ENCODE measurements at regions not wholly inside any gene's neighbourhood (a gene's known extent, or its start where the extent isn't known, plus 50 kb on each side); places are given as distances from the start of the nearest gene placed in this dataset.
"Not testable (repeated sequence)": the region's sequence is repeated elsewhere in the genome, so short reads cannot be mapped to it uniquely, and the experiment has no call there.

DNA sequence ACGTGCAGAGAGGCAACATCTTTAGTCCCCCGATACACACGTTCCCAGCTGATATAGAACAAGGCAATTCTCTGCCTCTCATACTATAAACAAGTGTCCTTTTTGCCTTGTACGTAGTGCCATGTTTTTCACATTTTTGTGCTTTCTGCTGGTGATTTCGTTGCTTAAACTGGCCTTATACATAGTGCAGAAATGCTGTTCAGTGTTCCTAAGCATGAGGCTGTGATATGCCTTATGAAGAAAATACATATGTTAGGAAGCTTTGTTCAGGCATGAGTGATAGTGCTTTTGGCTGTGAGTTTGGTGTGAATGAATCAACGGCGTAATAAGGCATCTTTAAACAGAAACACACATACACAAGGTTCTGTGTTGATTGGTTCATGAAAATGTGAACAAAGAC, 77.2 kb downstream of the KATNIP start:
- H3K9me3 ChIP-seq (replicated peaks; ENCODE audit: low read length) = no peaks in the 10 kb centered on the region
- H3K36me3 ChIP-seq (ENCODE audit: insufficient read depth, low read length) = no peaks in the 10 kb centered on the region
- H3K4me2 ChIP-seq (ENCODE audit: low read length) = no peak overlapping the region
- no peak overlapping the region for H3K4me3 ChIP-seq (ENCODE audit: low read length)
- H3K27me3 ChIP-seq (ENCODE audit: control insufficient read depth, insufficient read depth, low read length) = no peaks in the 10 kb centered on the region
- no peaks in the 10 kb centered on the region for H3K4me1 ChIP-seq (ENCODE audit: control insufficient read depth, insufficient read depth, low read length)
- H3K9ac ChIP-seq (ENCODE audit: low read depth, low read length) = no peak overlapping the region

DNA sequence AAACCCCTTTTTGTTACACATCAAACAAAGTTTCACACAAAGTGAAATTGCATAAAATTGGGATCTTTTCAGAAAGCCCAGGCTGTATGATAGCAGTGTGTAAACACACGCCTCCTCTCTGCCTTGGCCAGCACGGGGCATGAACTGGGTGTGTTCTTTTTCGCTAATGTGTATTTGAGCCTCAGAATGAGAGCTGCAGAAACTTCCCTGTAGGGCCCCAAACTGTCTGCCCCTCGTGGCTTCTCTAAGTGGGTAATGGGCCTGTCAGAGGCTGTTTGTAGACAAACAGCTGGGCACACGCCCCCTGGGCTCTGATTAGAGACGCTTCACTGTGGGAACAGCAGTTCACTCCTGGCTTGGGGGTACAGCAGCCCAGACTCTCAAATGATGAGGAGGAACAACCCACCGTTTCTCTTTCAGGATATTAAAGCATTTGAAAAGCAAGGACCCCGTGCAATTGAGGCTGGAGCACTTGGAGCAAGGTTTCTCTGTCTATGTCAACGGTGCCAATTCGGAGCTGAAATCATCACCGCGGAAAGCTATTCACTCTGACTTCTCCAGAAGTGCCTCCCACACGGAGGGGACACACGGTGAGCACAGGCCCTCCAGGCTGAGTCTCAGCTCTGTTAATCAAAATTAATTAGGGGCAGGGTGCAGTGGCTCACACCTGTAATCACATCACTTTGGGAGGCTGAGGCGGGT, 78.4 kb downstream of the KATNIP start:
- Histone ChIP-seq H3K4me1 (ENCODE audit: control insufficient read depth, insufficient read depth, low read length) (no peaks in the 10 kb centered on the region), H3K9me3 (replicated peaks; ENCODE audit: low read length) (no peaks in the 10 kb centered on the region), H3K4me2 (ENCODE audit: low read length) (no peak overlapping the region), H3K36me3 (ENCODE audit: insufficient read depth, low read length) (no peaks in the 10 kb centered on the region), H3K27me3 (ENCODE audit: control insufficient read depth, insufficient read depth, low read length) (no peaks in the 10 kb centered on the region), H3K4me3 (ENCODE audit: low read length) (no peak overlapping the region), H3K9ac (ENCODE audit: low read depth, low read length) (no peak overlapping the region)

DNA sequence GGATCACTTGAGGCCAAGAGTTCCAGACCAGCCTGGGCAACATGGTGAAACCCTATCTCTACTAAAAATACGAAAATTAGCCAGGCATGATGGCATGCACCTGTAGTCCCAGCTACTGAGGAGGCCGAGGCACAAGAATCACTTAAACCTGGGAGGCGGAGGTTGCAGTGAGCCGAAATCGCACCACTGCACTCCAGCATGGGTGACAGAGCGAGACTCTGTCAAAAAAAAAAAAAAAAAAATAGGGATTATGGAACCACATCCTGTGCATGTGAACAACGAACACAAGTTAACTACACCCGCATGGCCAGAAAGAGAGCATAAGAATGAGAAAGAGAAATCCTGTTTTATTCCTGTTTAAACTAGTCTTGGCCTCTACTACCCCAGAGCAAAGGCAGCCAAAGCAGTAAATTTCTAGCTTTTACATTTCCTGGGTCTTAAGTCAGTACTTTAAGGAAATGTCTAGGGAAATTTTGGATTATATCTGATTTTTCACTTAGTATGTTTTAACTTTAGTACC, 79.1 kb downstream of the KATNIP start:
- not testable (repeated sequence) for H3K4me2 ChIP-seq (ENCODE audit: low read length); H3K36me3 ChIP-seq (ENCODE audit: insufficient read depth, low read length); H3K27me3 ChIP-seq (ENCODE audit: control insufficient read depth, insufficient read depth, low read length); H3K4me3 ChIP-seq (ENCODE audit: low read length); H3K9me3 ChIP-seq (replicated peaks; ENCODE audit: low read length); H3K9ac ChIP-seq (ENCODE audit: low read depth, low read length); H3K4me1 ChIP-seq (ENCODE audit: control insufficient read depth, insufficient read depth, low read length)

DNA sequence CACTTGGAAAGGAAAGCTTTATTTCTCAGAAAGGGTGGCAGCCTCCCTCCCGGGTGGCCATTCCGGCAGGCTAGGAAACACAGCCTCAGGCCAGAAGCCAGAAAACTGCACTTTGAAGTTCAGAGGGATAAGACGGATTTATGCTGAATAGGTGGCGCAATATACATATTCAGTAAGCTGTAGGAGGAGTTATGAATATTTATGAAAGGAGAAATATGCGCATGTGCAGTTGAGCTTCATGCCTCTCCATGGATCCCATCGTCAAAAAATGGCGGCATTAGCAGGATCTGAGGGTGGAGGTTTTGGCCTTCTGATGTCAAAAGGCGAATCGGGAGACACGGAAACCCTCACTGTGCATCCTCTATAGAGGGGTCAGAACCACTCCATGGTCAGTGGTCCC, 82.3 kb downstream of the KATNIP start:
- Histone ChIP-seq H3K36me3 (ENCODE audit: insufficient read depth, low read length) (no peaks in the 10 kb centered on the region), H3K4me1 (ENCODE audit: control insufficient read depth, insufficient read depth, low read length) (no peaks in the 10 kb centered on the region), H3K4me2 (ENCODE audit: low read length) (no peak overlapping the region), H3K4me3 (ENCODE audit: low read length) (no peak overlapping the region), H3K9ac (ENCODE audit: low read depth, low read length) (no peak overlapping the region), H3K27me3 (ENCODE audit: control insufficient read depth, insufficient read depth, low read length) (no peaks in the 10 kb centered on the region), H3K9me3 (replicated peaks; ENCODE audit: low read length) (no peaks in the 10 kb centered on the region)

DNA sequence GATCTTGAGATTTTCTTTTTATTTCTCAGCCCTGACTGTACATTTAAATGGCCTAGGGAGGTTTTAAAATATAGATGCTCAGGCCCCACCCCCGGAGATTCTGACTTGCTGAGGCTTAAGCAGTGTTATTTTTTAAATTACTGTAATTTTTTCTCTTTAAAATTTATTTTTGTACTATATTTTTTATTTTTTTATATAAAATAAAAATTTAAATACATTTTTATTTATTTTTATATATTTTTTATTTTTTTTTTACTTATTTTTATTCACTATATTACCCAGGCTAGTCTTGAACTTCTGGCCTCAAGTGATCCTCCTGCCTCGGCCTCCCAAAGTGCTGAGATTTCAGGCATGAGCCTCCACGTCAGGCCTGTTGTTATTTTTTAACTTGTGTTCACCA, 83.3 kb downstream of the KATNIP start:
- Histone ChIP-seq H3K4me3 (ENCODE audit: low read length) (no peak overlapping the region), H3K4me2 (ENCODE audit: low read length) (no peak overlapping the region), H3K9me3 (replicated peaks; ENCODE audit: low read length) (no peaks in the 10 kb centered on the region), H3K9ac (ENCODE audit: low read depth, low read length) (no peak overlapping the region), H3K36me3 (ENCODE audit: insufficient read depth, low read length) (no peaks in the 10 kb centered on the region), H3K4me1 (ENCODE audit: control insufficient read depth, insufficient read depth, low read length) (no peaks in the 10 kb centered on the region), H3K27me3 (ENCODE audit: control insufficient read depth, insufficient read depth, low read length) (no peaks in the 10 kb centered on the region)

DNA sequence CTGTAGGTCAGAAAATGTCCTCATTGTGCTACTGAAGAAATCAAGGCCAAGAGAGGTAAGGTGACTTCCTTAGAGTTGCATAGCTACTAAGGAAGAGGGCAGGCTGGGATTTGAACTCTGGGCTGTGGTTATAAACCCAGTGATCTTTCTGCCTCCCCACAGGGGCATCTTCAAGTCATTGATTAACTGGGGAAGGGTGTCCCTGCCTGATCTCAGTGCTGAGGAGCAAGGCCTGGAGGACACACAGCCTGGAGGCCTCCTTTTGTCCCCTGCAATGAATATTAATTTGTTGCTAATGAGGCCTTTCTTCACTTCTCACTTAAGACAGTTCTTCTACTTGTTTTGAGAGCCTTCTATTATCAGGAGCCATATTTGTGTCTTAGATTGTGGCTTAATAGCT, 83.8 kb downstream of the KATNIP start:
- no peaks in the 10 kb centered on the region for H3K36me3 ChIP-seq (ENCODE audit: insufficient read depth, low read length)
- no peak overlapping the region for H3K9ac ChIP-seq (ENCODE audit: low read depth, low read length)
- H3K4me1 ChIP-seq (ENCODE audit: control insufficient read depth, insufficient read depth, low read length) = no peaks in the 10 kb centered on the region
- no peak overlapping the region for H3K4me3 ChIP-seq (ENCODE audit: low read length)
- H3K27me3 ChIP-seq (ENCODE audit: control insufficient read depth, insufficient read depth, low read length) = no peaks in the 10 kb centered on the region
- H3K4me2 ChIP-seq (ENCODE audit: low read length) = no peak overlapping the region
- no peaks in the 10 kb centered on the region for H3K9me3 ChIP-seq (replicated peaks; ENCODE audit: low read length)

DNA sequence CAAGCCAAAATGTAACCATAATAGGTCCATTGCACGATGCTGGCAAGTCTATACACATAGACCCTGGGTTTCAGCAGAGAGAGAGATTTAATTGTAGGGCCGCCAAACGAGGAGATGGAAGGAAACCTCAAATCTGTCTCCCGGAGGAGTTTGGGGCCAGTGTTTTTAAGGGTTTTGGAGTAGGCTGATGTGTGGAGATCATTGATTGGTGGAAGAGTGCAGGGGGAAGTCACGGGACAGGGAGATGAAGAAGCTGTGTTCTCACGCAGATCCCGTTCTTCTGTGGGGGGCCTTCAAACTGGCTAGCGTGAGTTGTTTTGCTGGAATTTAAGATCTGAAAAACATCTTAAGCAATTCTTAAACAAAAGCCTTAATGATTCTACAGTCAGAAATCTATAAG, 84.8 kb downstream of the KATNIP start:
- H3K4me2 ChIP-seq (ENCODE audit: low read length) = no peak overlapping the region
- H3K9ac ChIP-seq (ENCODE audit: low read depth, low read length) = no peak overlapping the region
- no peaks in the 10 kb centered on the region for H3K9me3 ChIP-seq (replicated peaks; ENCODE audit: low read length)
- no peaks in the 10 kb centered on the region for H3K27me3 ChIP-seq (ENCODE audit: control insufficient read depth, insufficient read depth, low read length)
- no peaks in the 10 kb centered on the region for H3K36me3 ChIP-seq (ENCODE audit: insufficient read depth, low read length)
- no peaks in the 10 kb centered on the region for H3K4me1 ChIP-seq (ENCODE audit: control insufficient read depth, insufficient read depth, low read length)
- no peak overlapping the region for H3K4me3 ChIP-seq (ENCODE audit: low read length)

DNA sequence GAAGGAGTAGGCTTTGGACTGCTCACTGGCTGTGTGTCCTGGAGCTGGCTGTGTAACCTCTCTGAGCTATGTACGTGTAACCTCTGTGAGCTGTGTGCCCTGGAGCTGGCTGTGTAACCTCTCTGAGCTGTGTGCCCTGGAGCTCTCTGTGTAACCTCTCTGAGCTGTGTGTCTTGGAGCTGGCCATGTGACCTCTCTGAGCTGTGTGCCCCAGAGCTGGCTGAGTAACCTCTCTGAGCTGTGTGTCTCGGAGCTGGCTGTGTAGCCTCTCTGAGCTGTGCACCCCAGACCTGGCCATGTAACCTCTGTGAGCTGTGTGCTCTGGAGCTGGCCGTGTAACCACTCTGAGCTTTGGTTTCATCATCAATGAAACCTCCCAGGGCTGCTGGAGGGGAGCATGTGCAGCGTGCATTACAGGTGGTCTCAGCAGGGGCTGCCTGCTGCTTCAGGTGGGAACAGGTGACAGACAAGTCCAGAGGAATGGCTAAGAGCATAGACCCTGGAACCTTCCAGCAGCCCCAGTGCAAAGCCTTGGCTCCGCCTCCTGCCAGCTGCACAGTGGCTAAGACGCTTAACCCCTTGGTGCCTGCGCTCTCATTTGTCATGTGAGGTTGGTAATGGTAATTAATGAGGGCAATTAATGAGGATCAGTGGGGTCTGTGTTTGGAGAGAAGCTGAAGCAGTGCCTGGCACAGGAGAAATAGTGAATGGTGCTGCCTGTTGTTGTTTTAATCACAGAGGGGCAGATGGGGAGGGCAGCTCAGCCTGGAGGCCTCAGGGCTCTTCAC, 86.7 kb downstream of the KATNIP start:
- H3K27me3 ChIP-seq (ENCODE audit: control insufficient read depth, insufficient read depth, low read length) = no peaks in the 10 kb centered on the region
- H3K9me3 ChIP-seq (replicated peaks; ENCODE audit: low read length) = no peaks in the 10 kb centered on the region
- no peak overlapping the region for H3K4me3 ChIP-seq (ENCODE audit: low read length)
- H3K4me1 ChIP-seq (ENCODE audit: control insufficient read depth, insufficient read depth, low read length) = no peaks in the 10 kb centered on the region
- no peaks in the 10 kb centered on the region for H3K36me3 ChIP-seq (ENCODE audit: insufficient read depth, low read length)
- H3K4me2 ChIP-seq (ENCODE audit: low read length) = no peak overlapping the region
- no peak overlapping the region for H3K9ac ChIP-seq (ENCODE audit: low read depth, low read length)

DNA sequence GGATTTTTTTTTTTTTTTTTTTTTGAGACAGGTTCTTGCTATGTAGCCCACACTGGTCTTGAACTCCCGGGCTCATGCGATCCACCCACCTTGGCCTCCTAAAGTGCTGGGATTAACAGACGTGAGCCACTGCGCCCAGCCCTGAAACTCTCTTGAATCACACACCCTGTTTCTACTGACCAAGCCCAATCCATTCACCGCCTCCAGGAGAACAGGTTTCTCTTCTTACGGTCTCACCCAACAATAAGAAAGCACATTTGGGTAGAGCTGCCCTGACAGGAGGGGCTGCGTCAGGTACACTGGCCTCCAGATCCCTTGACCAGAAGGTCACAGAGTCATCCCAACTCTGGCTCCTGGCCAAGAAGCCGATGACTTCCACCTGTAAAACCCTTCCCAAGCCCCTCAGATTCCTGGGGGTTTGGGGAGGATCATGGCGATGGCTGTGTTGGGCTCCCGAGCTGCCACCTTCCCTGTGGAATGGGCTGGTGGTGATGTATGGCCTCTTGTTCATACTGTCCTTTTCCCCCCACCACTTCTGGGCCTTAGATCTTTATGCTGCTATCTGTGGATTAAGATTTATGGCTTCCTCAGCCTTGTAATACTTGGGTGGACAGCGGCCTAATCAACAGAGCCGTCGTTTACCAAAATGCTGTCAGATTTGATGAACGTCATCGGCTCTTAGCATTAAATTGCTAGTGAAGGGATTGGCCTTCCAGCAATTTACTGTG, 89.1 kb downstream of the KATNIP start:
- H3K36me3 ChIP-seq (ENCODE audit: insufficient read depth, low read length) = no peaks in the 10 kb centered on the region
- H3K9ac ChIP-seq (ENCODE audit: low read depth, low read length) = no peak overlapping the region
- no peaks in the 10 kb centered on the region for H3K27me3 ChIP-seq (ENCODE audit: control insufficient read depth, insufficient read depth, low read length)
- H3K4me1 ChIP-seq (ENCODE audit: control insufficient read depth, insufficient read depth, low read length) = no peaks in the 10 kb centered on the region
- no peaks in the 10 kb centered on the region for H3K9me3 ChIP-seq (replicated peaks; ENCODE audit: low read length)
- no peak overlapping the region for H3K4me3 ChIP-seq (ENCODE audit: low read length)
- H3K4me2 ChIP-seq (ENCODE audit: low read length) = no peak overlapping the region

DNA sequence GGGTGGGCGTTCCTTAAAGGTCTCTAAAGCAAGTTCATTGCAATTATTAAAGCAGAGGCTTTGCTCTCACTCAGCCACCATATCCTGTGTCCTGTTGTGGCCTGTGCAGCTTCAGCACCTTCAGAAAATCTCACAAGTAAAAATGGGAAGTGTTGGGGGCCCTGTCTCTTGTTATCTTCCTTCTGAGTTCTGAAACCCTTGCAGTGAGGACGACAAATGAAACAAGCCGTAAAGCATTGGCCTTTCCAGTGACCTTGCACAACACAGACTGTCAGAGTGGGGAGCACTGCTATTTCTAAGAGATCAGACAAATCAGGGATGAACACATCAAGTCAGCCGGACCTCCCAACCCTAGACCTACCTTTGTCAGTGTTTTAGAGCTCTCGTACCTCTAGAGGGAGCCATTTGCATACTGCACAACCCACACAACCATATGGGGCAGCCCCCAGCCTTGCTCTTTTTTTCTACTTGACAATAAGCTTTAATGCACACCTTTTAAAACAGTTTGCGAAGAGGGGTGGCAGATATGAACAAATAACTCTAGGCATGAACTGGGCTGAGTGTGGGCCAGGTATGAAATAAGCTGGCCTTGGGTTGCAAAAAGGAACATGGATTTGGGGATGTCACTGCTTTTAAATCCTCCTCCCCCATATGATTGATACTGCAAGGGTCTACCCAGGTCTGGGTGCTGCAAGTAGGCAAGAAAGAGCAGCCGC, 89.8 kb downstream of the KATNIP start:
- Histone ChIP-seq H3K9me3 (replicated peaks; ENCODE audit: low read length) (no peaks in the 10 kb centered on the region), H3K9ac (ENCODE audit: low read depth, low read length) (no peak overlapping the region), H3K4me1 (ENCODE audit: control insufficient read depth, insufficient read depth, low read length) (no peaks in the 10 kb centered on the region), H3K36me3 (ENCODE audit: insufficient read depth, low read length) (no peaks in the 10 kb centered on the region), H3K4me3 (ENCODE audit: low read length) (no peak overlapping the region), H3K4me2 (ENCODE audit: low read length) (no peak overlapping the region), H3K27me3 (ENCODE audit: control insufficient read depth, insufficient read depth, low read length) (no peaks in the 10 kb centered on the region)

DNA sequence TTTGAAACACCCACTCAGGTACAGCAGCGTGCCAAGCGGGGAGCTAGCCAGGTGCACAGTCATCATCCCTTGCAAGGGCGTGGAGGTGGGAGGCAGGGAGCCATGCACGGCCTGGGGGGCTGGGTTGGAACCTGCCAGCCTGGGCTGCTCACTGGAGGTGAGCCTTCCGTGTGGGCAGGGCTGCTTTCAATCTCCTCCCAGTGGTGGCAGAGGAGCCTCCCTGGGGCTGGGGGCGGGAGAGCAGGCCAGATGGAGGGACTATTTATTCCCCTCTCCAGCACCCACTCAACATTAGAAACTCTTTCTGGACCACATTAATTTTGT, 90.3 kb downstream of the KATNIP start:
- Histone ChIP-seq H3K27me3 (ENCODE audit: control insufficient read depth, insufficient read depth, low read length) (no peaks in the 10 kb centered on the region), H3K9ac (ENCODE audit: low read depth, low read length) (no peak overlapping the region), H3K36me3 (ENCODE audit: insufficient read depth, low read length) (no peaks in the 10 kb centered on the region), H3K4me3 (ENCODE audit: low read length) (no peak overlapping the region), H3K9me3 (replicated peaks; ENCODE audit: low read length) (no peaks in the 10 kb centered on the region), H3K4me2 (ENCODE audit: low read length) (no peak overlapping the region), H3K4me1 (ENCODE audit: control insufficient read depth, insufficient read depth, low read length) (no peaks in the 10 kb centered on the region)

Measured in skeletal muscle satellite cell (primary cell).